Fibroblast of skin of right quadriceps (primary cell): ENCODE measurements at regions not wholly inside any gene's neighbourhood (a gene's known extent, or its start where the extent isn't known, plus 50 kb on each side); places are given as distances from the start of the nearest gene placed in this dataset.
"Not testable (repeated sequence)": the region's sequence is repeated elsewhere in the genome, so short reads cannot be mapped to it uniquely, and the experiment has no call there.

Experiments
- DNase-seq: peaks from one replicate; pipeline ENCODE4 v3.0.0-alpha.2; 2013

- no peak for DNase-seq
Measured at GRCh38 chrX:13179586-13179985, 135.2 kb upstream of the FAM9C start.

DNA sequence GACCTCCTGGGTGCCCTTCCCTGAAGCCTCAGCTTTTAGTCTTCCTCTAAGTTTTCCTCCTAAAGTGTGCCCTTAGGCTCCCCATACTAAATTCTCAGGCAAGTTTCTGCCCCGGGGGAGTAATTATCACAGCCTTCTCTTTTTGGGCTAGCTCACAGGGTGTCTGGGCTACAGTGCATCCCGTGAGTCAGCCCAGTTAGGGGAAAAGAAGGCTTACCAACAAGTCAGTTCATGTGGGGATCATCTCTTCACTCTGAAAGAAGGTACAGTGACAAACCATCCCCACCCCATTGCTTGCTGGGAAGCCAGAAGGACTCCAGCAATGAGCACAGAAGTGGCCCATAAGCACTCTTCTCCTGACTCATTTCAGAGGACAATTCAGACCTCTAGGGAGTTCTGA lies 134.7 kb upstream of the FAM9C start:
- no peak for DNase-seq

DNA sequence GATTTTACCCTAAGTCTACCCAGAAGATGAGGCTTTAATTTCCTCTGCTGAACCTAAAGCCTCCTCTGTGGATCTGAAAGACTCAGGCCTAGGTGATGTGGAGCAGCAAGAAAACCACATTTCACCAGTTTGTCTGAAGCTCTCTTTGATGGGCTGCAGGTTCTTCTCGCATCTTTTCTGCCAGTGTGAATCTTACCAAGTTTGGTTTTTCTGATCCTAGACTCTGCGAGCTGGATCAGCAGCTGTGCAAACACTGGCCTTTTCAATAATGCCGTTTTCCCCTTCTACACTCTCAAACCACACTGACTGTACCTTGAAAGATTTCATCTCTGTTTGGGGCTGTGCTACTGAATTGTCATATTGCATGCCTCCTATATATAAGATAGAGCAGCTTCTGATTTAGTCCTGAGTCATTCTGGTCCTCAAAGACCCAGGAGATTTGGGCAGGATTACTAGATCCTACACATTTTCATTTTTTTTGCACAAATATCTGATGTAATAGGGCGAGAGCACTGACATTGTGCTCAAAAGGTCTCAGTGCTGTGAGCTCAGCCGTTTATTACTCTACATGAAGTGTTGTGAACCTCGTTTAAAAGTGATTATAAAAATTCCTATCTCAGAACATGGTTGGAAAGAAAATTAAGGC lies 133.6 kb upstream of the FAM9C start:
- peak; percentile 14 for DNase-seq

DNA sequence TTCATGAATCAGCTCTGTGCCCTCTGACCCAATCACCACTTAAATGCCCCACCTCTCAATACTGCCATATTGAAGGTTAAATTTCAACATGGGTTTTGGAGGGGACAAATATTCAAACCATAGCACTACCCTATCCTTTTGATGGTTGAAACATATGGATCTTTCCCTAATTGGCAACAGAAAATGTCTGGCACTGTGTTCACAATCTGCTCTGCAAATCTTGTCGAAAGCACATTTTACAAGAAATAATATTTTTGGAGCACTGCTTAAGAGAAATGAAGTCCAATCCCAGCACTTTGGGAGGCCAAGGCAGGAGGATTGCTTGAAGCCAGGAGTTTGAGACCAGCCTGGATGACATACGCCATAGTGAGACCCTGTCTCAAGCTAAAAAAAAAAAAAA lies 130.6 kb upstream of the FAM9C start:
- DNase-seq: no peak

GRCh38 chrX:13170966-13171558 lies 126.6 kb upstream of the FAM9C start:
- DNase-seq: no peak

DNA sequence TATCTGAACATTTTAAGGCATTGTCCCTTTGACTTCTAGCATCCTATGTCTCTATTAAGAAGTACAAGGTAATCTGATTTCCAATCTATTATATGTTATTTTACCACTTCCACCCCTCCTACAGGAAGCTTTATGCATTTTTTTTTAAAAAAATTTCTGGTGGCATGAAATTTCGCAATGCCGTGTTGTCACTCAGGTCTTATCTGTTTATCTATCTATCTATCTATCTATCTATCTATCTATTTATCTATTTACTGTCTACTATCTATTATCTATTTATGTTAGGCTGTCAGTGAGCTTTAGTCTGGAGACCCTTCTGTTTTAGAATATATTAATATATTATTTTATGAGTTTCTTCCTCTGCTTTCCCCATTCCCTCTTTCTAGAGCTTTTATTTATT lies 125.3 kb upstream of the FAM9C start:
- DNase-seq: no peak

GRCh38 chrX:13168269-13168668 lies 123.8 kb upstream of the FAM9C start:
- DNase-seq: no peak

GRCh38 chrX:13167481-13168231 lies 123.2 kb upstream of the FAM9C start:
- DNase-seq: peak; percentile 34

GRCh38 chrX:13165266-13166189 lies 121.1 kb upstream of the FAM9C start:
- no peak for DNase-seq

DNA sequence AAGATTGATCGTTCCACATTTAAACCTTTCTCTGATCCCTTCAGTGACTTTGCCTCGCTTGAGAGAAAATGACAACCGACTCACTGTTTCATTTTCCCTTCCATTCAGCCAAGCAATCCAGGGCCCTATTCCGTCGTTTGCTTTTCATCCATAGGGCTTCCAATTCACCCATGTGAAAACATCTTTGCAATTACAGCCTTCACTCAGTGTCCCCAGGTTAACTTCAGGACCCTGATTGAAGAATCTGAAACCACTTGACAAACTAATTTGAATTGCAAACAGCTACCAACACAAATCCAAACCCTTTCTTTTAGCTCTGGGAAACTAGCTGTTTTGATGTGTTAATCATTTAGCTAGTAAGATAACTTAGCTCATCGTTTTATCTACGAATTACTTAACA lies 120.2 kb upstream of the FAM9C start:
- DNase-seq: no peak

GRCh38 chrX:13162772-13163410 lies 118.5 kb upstream of the FAM9C start:
- no peak for DNase-seq

DNA sequence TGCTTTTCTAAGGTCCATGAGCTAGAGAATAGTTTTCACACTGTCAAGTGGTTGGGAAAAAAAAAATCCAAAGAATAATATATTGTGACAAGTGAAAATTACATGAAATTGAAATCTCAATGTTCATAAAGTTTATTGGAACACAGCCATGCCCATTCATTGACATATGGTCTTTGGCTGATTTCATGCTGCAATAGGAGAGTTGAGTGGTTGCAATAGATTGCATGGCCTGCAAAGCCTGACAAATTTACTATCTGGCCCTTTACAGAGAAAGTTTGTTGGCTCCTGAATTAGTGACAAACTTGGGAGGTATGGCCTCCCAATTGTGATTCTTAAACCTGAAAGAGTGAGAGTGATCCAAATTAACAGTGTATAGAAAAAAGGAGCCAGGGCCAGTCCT lies 115.5 kb upstream of the FAM9C start:
- peak; percentile 19 for DNase-seq

DNA sequence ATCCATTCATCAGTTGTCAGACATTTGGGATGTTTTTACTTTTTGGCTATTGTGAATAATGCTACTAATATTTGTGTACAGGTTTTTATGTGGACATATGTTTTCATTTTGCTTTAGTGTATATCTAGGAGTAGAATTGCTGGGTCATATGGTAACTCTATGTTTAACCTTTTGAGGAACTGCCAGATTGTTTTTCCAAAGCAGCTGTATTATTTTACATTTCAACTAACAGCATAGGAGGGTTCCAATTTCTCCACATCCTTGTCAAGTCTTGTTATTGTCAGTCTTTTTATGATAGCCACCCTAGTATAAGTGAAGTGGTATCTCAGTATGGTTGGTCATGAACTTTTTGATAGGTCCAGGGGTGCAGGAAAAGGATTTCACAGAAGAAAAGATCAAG lies 114.5 kb upstream of the FAM9C start:
- no peak for DNase-seq

DNA sequence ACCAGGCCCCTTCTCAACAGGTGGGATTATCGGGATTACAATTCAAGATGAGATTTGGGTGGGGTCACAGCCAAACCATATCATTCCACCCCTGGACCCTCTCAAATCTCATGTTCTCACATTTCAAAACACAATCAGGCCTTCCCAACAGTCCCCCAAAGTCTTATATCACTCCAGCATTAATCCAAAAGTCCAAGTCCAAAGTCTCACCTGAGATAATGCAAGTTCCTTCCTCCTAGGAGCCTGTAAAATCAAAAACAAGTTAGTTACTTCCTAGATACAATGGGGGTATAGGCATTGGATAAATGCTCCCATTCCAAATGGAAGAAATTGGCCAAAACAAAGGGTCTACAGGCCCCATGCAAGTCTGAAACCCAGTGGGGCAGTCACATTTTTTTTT lies 111.1 kb upstream of the FAM9C start:
- not testable (repeated sequence) for DNase-seq

GRCh38 chrX:13153796-13154195 lies 109.4 kb upstream of the FAM9C start:
- DNase-seq: peak; percentile 61

DNA sequence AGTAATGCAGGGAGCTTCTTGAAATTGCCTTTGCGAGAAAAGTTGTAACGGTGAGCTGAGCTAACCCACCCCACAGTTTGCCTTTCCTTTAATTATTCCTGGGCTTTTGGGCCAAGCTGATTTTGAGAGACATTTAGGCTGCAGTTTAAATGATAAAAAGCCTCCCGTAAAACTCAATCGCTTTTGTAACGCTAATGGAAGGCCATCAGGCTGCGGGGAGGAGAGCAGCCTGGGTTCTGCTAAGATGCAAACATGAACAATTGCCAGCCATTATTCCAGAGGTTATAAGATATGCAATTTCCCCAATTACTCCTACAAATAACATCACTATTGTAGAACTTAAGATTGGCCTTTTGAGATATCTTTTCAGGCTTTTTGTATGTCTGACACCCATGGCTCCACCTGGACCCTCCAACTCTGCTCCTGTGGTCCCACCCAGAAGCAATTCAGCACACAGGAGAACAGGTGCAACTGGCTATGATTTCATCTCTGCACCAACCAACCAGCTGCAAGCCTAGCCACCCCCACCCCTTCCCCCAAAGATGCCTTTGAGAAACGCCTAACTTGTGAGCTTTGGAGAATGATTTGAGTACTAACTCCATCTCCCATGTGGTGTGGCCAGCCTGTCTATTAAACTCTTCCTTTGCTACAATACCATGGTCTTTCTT lies 108.2 kb upstream of the FAM9C start:
- DNase-seq: no peak

- peak; percentile 18 for DNase-seq
Measured at GRCh38 chrX:13151828-13152517, 107.6 kb upstream of the FAM9C start.

DNA sequence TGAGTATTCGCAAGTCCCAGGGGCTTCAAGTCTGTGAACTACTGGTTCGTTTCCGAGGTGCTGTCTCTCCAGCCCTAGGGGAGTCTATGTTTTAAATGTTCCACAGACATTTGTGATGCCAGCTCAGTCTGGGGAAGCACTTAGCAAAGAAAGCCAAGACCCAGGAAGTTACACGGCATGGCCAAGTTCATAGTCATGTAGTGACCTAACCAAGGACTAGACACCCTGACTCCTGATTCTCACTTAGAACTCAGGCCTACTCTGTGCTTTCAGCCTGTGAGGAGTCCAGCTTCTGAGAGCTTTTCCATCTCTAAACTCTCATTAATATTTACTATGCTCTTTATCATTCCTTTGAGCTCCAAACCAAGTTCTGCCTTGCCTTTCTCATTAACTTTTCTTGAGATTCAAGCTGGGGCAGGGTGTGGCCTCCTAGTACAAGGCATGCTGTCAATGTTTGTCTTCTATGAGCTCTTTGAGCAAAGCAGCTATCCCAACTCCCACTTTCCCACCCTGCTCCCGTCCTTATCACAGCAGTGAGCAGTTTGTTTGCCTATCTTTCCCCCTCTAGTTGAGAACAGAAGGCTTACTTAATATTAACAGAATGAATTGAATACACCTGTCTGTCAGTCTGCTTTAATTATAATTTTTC lies 105.4 kb upstream of the FAM9C start:
- no peak for DNase-seq

- DNase-seq: no peak
Measured at GRCh38 chrX:13147733-13148132, 103.3 kb upstream of the FAM9C start.

DNA sequence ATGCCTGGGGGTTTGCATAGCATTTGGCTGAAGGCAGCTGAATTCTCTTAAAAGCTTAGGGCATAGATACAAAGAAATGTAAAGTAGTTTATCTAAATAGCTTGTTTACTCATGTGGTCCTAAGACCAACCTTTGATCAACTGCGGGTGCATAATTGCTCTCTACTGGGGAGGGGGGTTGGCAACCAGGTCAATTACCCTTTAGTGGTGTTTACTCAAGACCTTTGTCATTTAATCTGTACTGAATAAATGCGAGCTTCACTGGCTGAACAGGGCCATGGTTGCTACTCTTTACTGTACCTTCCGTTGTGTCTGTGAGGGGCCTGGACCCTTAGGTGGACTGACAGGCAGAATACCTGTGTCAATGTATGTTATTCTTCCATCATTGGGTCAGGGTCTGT lies 102.7 kb upstream of the FAM9C start:
- DNase-seq: no peak
